Activated CD8-positive, alpha-beta memory T cell treated with anti-CD3 and anti-CD28 coated beads, Interleukin-2, amount 10 ng/mL, durations not matched to agents 7 days and 5 days (primary cell): ENCODE measurements at regions not wholly inside any gene's neighbourhood (a gene's known extent, or its start where the extent isn't known, plus 50 kb on each side); places are given as distances from the start of the nearest gene placed in this dataset.
"Not testable (repeated sequence)": the region's sequence is repeated elsewhere in the genome, so short reads cannot be mapped to it uniquely, and the experiment has no call there.

ENCODE experiments used
- ATAC-seq: fragments of 150-1000 bp; cut with Tn5 transposase; one replicate; pipeline ENCODE4 v1.10.0; 2021; ENCODE audit warnings: moderate library complexity
- CTCF ChIA-PET: fragments of 350-600 bp; sonication (Branson Sonifier 250); formaldehyde crosslinking; loops from one replicate; lab custom pipeline; 2021; ENCODE audit warnings: antibody characterized with exemption; lab: Charles Lee
- DNase-seq: peaks from one replicate; pipeline ENCODE4 v3.0.0-alpha.2; 2020
- H3K27ac Mint-ChIP-seq: one replicate; pipeline ENCODE4 v1.8.0; 2021; ENCODE audit warnings: mild to moderate bottlenecking, mixed read lengths
- H3K27me3 Mint-ChIP-seq: one replicate; pipeline ENCODE4 v1.8.0; 2021; ENCODE audit warnings: mixed read lengths
- H3K36me3 Mint-ChIP-seq: one replicate; pipeline ENCODE4 v1.8.0; 2021; ENCODE audit warnings: mild to moderate bottlenecking, mixed read lengths
- H3K4me1 Mint-ChIP-seq: one replicate; pipeline ENCODE4 v1.8.0; 2021; ENCODE audit warnings: mixed read lengths
- H3K4me3 Mint-ChIP-seq: one replicate; pipeline ENCODE4 v1.8.0; 2021; ENCODE audit warnings: mild to moderate bottlenecking, moderate library complexity, mixed read lengths
- H3K9me3 Mint-ChIP-seq: one replicate; pipeline ENCODE4 v1.8.0; 2022; ENCODE audit warnings: low read depth, mixed read lengths

GRCh38 chr5:168126606-168127005 lies 164.8 kb upstream of the WWC1 start:
- Mint-ChIP-seq H3K27me3 (no peaks in the 10 kb centered on the region), H3K27ac (no peak overlapping the region), H3K4me3 (no peak overlapping the region), H3K36me3 (no peaks in the 10 kb centered on the region), H3K9me3 (no peaks in the 10 kb centered on the region), H3K4me1 (peaks cover 5% of the 10 kb centered on the region)
- CTCF ChIA-PET = no interaction called here
- DNase-seq (no peak), ATAC-seq (no peak)

GRCh38 chr5:168128111-168128510 lies 163.3 kb upstream of the WWC1 start:
- DNase-seq = no peak
- Mint-ChIP-seq H3K4me3 (no peak overlapping the region), H3K27ac (no peak overlapping the region), H3K9me3 (no peaks in the 10 kb centered on the region), H3K4me1 (peaks cover 5% of the 10 kb centered on the region), H3K36me3 (no peaks in the 10 kb centered on the region), H3K27me3 (no peaks in the 10 kb centered on the region)
- ATAC-seq = no peak
- CTCF ChIA-PET = no interaction called here

GRCh38 chr5:168128557-168128956 lies 162.9 kb upstream of the WWC1 start:
- DNase-seq = no peak
- Mint-ChIP-seq H3K36me3 (no peaks in the 10 kb centered on the region), H3K4me3 (no peak overlapping the region), H3K9me3 (no peaks in the 10 kb centered on the region), H3K4me1 (peaks cover 5% of the 10 kb centered on the region), H3K27me3 (no peaks in the 10 kb centered on the region), H3K27ac (no peak overlapping the region)
- ATAC-seq = no peak
- CTCF ChIA-PET = interaction anchor here (0.9 kb wide), 1 partner anchor 116 kb away, joined by 3 read pairs; no protein-coding TSS in a partner anchor

GRCh38 chr5:168131519-168131918 lies 159.9 kb upstream of the WWC1 start:
- peaks cover 6% of the 10 kb centered on the region for H3K27me3 Mint-ChIP-seq
- H3K4me3 Mint-ChIP-seq = no peak overlapping the region
- DNase-seq (no peak), ATAC-seq (no peak)
- CTCF ChIA-PET = no interaction called here
- H3K9me3 Mint-ChIP-seq = no peaks in the 10 kb centered on the region
- no peaks in the 10 kb centered on the region for H3K36me3 Mint-ChIP-seq
- no peak overlapping the region for H3K27ac Mint-ChIP-seq
- peaks cover 7% of the 10 kb centered on the region for H3K4me1 Mint-ChIP-seq

- peaks cover 6% of the 10 kb centered on the region for H3K27me3 Mint-ChIP-seq
- H3K36me3 Mint-ChIP-seq = no peaks in the 10 kb centered on the region
- H3K4me1 Mint-ChIP-seq = peaks cover 8% of the 10 kb centered on the region
- no peaks in the 10 kb centered on the region for H3K9me3 Mint-ChIP-seq
- H3K4me3 Mint-ChIP-seq = no peak overlapping the region
- no peak overlapping the region for H3K27ac Mint-ChIP-seq
- ATAC-seq = no peak
- DNase-seq = no peak
- CTCF ChIA-PET = no interaction called here
Measured at GRCh38 chr5:168132241-168132641, 159.2 kb upstream of the WWC1 start.

GRCh38 chr5:168135897-168136296 lies 155.5 kb upstream of the WWC1 start:
- CTCF ChIA-PET = interaction anchor here (0.5 to 1.0 kb wide), 2 partner anchors 26 to 84 kb away, joined by 3 to 6 read pairs; no protein-coding TSS in a partner anchor
- H3K27ac Mint-ChIP-seq = no peak overlapping the region
- H3K4me3 Mint-ChIP-seq = no peak overlapping the region
- H3K4me1 Mint-ChIP-seq = peaks cover 8% of the 10 kb centered on the region
- no peaks in the 10 kb centered on the region for H3K36me3 Mint-ChIP-seq
- H3K27me3 Mint-ChIP-seq = peaks cover 6% of the 10 kb centered on the region
- DNase-seq (no peak), ATAC-seq (no peak)
- H3K9me3 Mint-ChIP-seq = no peaks in the 10 kb centered on the region

- no peak overlapping the region for H3K27ac Mint-ChIP-seq
- DNase-seq (no peak), ATAC-seq (no peak)
- no peak overlapping the region for H3K4me3 Mint-ChIP-seq
- CTCF ChIA-PET = interaction anchor here (0.5 to 1.0 kb wide), 2 partner anchors 26 to 84 kb away, joined by 3 to 6 read pairs; no protein-coding TSS in a partner anchor
- no peaks in the 10 kb centered on the region for H3K36me3 Mint-ChIP-seq
- peaks cover 8% of the 10 kb centered on the region for H3K4me1 Mint-ChIP-seq
- no peaks in the 10 kb centered on the region for H3K9me3 Mint-ChIP-seq
- H3K27me3 Mint-ChIP-seq = peaks cover 6% of the 10 kb centered on the region
Measured at GRCh38 chr5:168136340-168136739, 155.1 kb upstream of the WWC1 start.

- CTCF ChIA-PET = no interaction called here
- no peak for DNase-seq
Measured at GRCh38 chr5:168137265-168137664, 154.2 kb upstream of the WWC1 start.

GRCh38 chr5:168140241-168140640 lies 151.2 kb upstream of the WWC1 start:
- no peaks in the 10 kb centered on the region for H3K9me3 Mint-ChIP-seq
- H3K4me3 Mint-ChIP-seq = no peak overlapping the region
- no peaks in the 10 kb centered on the region for H3K36me3 Mint-ChIP-seq
- no peak overlapping the region for H3K27ac Mint-ChIP-seq
- H3K4me1 Mint-ChIP-seq = peaks cover 8% of the 10 kb centered on the region
- H3K27me3 Mint-ChIP-seq = no peaks in the 10 kb centered on the region
- CTCF ChIA-PET = no interaction called here
- ATAC-seq = no peak
- no peak for DNase-seq

More at GRCh38 chr5:168137265-168137664, 154.2 kb upstream of the WWC1 start:
- H3K36me3 Mint-ChIP-seq = no peaks in the 10 kb centered on the region
- no peaks in the 10 kb centered on the region for H3K9me3 Mint-ChIP-seq
- no peak overlapping the region for H3K27ac Mint-ChIP-seq
- peaks cover 8% of the 10 kb centered on the region for H3K4me1 Mint-ChIP-seq
- ATAC-seq = no peak
- no peak overlapping the region for H3K4me3 Mint-ChIP-seq
- peaks cover 6% of the 10 kb centered on the region for H3K27me3 Mint-ChIP-seq

- CTCF ChIA-PET = no interaction called here
- Mint-ChIP-seq H3K27me3 (no peaks in the 10 kb centered on the region), H3K9me3 (no peaks in the 10 kb centered on the region), H3K4me3 (no peak overlapping the region), H3K27ac (no peak overlapping the region), H3K4me1 (no peaks in the 10 kb centered on the region), H3K36me3 (no peaks in the 10 kb centered on the region)
- no peak for ATAC-seq
- no peak for DNase-seq
Measured at GRCh38 chr5:168142402-168142801, 149.0 kb upstream of the WWC1 start.

GRCh38 chr5:168143521-168143920 lies 147.9 kb upstream of the WWC1 start:
- ATAC-seq, H3K4me1 Mint-ChIP-seq, CTCF ChIA-PET: not testable (repeated sequence)

GRCh38 chr5:168147106-168147505 lies 144.3 kb upstream of the WWC1 start:
- Mint-ChIP-seq H3K9me3 (no peaks in the 10 kb centered on the region), H3K4me3 (no peak overlapping the region), H3K27me3 (no peaks in the 10 kb centered on the region), H3K27ac (no peak overlapping the region), H3K4me1 (no peaks in the 10 kb centered on the region), H3K36me3 (no peaks in the 10 kb centered on the region)
- ATAC-seq (no peak), DNase-seq (no peak)
- CTCF ChIA-PET = no interaction called here

More at GRCh38 chr5:168143521-168143920, 147.9 kb upstream of the WWC1 start:
- not testable (repeated sequence) for H3K4me3 Mint-ChIP-seq, H3K27ac Mint-ChIP-seq, H3K27me3 Mint-ChIP-seq, H3K9me3 Mint-ChIP-seq, H3K36me3 Mint-ChIP-seq, DNase-seq

- Mint-ChIP-seq H3K9me3 (no peaks in the 10 kb centered on the region), H3K36me3 (no peaks in the 10 kb centered on the region), H3K27me3 (no peaks in the 10 kb centered on the region), H3K4me3 (no peak overlapping the region), H3K27ac (no peak overlapping the region), H3K4me1 (no peaks in the 10 kb centered on the region)
- CTCF ChIA-PET = no interaction called here
- DNase-seq (no peak), ATAC-seq (no peak)
Measured at GRCh38 chr5:168147568-168148360, 143.7 kb upstream of the WWC1 start.

- Mint-ChIP-seq H3K4me3 (no peak overlapping the region), H3K9me3 (no peaks in the 10 kb centered on the region), H3K27me3 (no peaks in the 10 kb centered on the region), H3K4me1 (no peaks in the 10 kb centered on the region), H3K36me3 (no peaks in the 10 kb centered on the region), H3K27ac (no peak overlapping the region)
- CTCF ChIA-PET = no interaction called here
- DNase-seq (no peak), ATAC-seq (no peak)
Measured at GRCh38 chr5:168151041-168151440, 140.4 kb upstream of the WWC1 start.
